Upper lobe of left lung (tissue), 4 donors: ENCODE measurements at regions not wholly inside any gene's neighbourhood (a gene's known extent, or its start where the extent isn't known, plus 50 kb on each side); places are given as distances from the start of the nearest gene placed in this dataset.

ENCODE experiments used
- EP300 ChIP-seq, 4 donors: sonication (generic); formaldehyde crosslinking; IDR thresholded peaks; one replicate each; pipeline ENCODE4 v1.5.1; 2017; ENCODE audit warnings: antibody characterized with exemption in 4 of 4, control low read depth in 2 of 4
- POLR2A ChIP-seq, 4 donors: fragments of 450-650 bp; IDR thresholded peaks; one replicate each; pipeline ENCODE4 v1.5.1; 2016 to 2017; ENCODE audit warnings: antibody characterized with exemption in 4 of 4, mild to moderate bottlenecking in 2 of 4
- POLR2AphosphoS5 ChIP-seq, 2 donors: sonication (generic); formaldehyde crosslinking; IDR thresholded peaks; one replicate each; pipeline ENCODE4 v1.5.1; 2017; ENCODE audit warnings: antibody characterized with exemption in 2 of 2
- TF ChIP-seq, protein P1 (sequence below), 6 experiments: fragments of 450-650 bp in 4 of 6; fragments of 200-600 bp in 2 of 6; sonication (generic) in 2 of 6; IDR thresholded peaks; one replicate each; pipeline ENCODE4 v1.5.1; 2016 to 2019; ENCODE audit warnings: antibody characterized with exemption in 6 of 6

DNA sequence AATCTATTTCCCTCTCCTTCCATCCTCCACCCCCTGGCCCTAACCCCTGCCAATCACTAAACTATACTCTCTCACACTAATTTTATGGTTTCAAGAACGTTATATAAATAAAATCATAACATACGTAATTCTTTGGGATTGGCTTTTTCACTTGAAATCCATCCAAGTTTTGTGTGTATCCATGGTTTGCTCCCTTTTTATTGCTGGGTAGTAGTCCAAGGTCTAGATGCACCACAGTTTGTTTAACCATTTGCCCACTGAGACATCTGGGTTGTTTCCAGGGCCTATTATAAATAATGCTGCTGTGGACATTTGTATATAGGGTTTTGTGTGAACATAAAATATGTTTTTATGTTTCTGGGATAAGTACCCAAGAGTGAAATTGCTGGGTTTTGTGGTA lies 61.4 kb downstream of the TEX35 start:
- TF ChIP-seq, protein P1, sequence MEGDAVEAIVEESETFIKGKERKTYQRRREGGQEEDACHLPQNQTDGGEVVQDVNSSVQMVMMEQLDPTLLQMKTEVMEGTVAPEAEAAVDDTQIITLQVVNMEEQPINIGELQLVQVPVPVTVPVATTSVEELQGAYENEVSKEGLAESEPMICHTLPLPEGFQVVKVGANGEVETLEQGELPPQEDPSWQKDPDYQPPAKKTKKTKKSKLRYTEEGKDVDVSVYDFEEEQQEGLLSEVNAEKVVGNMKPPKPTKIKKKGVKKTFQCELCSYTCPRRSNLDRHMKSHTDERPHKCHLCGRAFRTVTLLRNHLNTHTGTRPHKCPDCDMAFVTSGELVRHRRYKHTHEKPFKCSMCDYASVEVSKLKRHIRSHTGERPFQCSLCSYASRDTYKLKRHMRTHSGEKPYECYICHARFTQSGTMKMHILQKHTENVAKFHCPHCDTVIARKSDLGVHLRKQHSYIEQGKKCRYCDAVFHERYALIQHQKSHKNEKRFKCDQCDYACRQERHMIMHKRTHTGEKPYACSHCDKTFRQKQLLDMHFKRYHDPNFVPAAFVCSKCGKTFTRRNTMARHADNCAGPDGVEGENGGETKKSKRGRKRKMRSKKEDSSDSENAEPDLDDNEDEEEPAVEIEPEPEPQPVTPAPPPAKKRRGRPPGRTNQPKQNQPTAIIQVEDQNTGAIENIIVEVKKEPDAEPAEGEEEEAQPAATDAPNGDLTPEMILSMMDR (IDR thresholded peaks at IDR 0.05) = no peak
- TF ChIP-seq POLR2AphosphoS5 (IDR thresholded peaks at IDR 0.05) (no peak), POLR2A (IDR thresholded peaks at IDR 0.05) (no peak), EP300 (IDR thresholded peaks at IDR 0.05) (no peak)
